HepG2 (cell line): ENCODE measurements at regions not wholly inside any gene's neighbourhood (a gene's known extent, or its start where the extent isn't known, plus 50 kb on each side); places are given as distances from the start of the nearest gene placed in this dataset.

Source experiments
- ATAC-seq: fragments of 200-7000 bp; cut with Tn5 transposase; 3 replicates; pipeline ENCODE4 v1.9.1; 2020; ENCODE audit warnings: mild to moderate bottlenecking, moderate library complexity
- BruUV-seq: library from RNA; stranded (reverse); fragments of 400-500 nt; replicated peaks from 2 replicates; lab custom pipeline; 2021; lab: Mats Ljungman, UMichigan
- CTCF ChIA-PET: fragments of 300-600 bp; formaldehyde crosslinking; extraction: SDS; loops from one replicate; lab custom pipeline; 2021; ENCODE audit warnings: low total read pairs, inconsistent platforms, low intra/inter-chr PET ratio; lab: Yijun Ruan, JAX
- POLR2A ChIA-PET: fragments of 350-600 bp; sonication (Branson Sonifier 250); formaldehyde crosslinking; loops from one replicate; lab custom pipeline; 2020; ENCODE audit warnings: antibody characterized with exemption, inconsistent platforms; lab: Yijun Ruan, JAX
- DNase-seq: peaks from one replicate; pipeline ENCODE4 v3.0.0-alpha.2; 2015; ENCODE audit warnings: low spot score
- FAIRE-seq: peaks from 3 replicates; lab custom pipeline; 2011; peaks lifted over from hg19 to GRCh38; lab: Jason Lieb, UNC
- H2AFZ ChIP-seq: one replicate; pipeline ENCODE4 v1.6.1; 2011; ENCODE audit warnings: low read length, inconsistent platforms
- H3K27ac ChIP-seq: fragments of 300-600 bp; 3 replicates; pipeline ENCODE4 v1.8.0; 2011; ENCODE audit warnings: mixed run types, mild to moderate bottlenecking, mixed read lengths, low read length, inconsistent platforms; ENCODE audit not compliant: insufficient read depth; ENCODE audit errors: extremely low read length
- H3K27me3 ChIP-seq, 2 experiments: fragments of 200-600 bp in 1 of 2; 2 replicates in 1 of 2; 3 replicates in 1 of 2; pipeline versions ENCODE4 v1.6.0 to v1.8.0; 2011; ENCODE audit warnings: low read length in 2 of 2, mild to moderate bottlenecking in 2 of 2, moderate library complexity in 2 of 2, inconsistent platforms in 1 of 2; ENCODE audit not compliant: insufficient read depth in 2 of 2, control insufficient read depth in 1 of 2
- H3K36me3 ChIP-seq, 2 experiments: fragments of 200-600 bp in 1 of 2; replicated peaks in 1 of 2; 2 replicates in 1 of 2; 3 replicates in 1 of 2; pipeline versions ENCODE4 v1.5.1 to v1.8.0; 2011; ENCODE audit warnings: low read length in 2 of 2, inconsistent platforms in 1 of 2; ENCODE audit not compliant: insufficient read depth in 2 of 2, control insufficient read depth in 1 of 2
- H3K4me1 ChIP-seq: 2 replicates; pipeline ENCODE4 v1.5.1; 2012; ENCODE audit warnings: low read length, inconsistent platforms; ENCODE audit not compliant: insufficient read depth
- H3K4me2 ChIP-seq: 2 replicates; pipeline ENCODE4 v1.6.0; 2011; ENCODE audit warnings: low read depth, low read length, inconsistent platforms
- H3K4me3 ChIP-seq, 3 experiments: fragments of 200-600 bp in 1 of 3; sonication (generic), shearing (Covaris generic) in 1 of 3; replicated peaks in 1 of 3; 2 replicates each; pipeline ENCODE4 v1.5.1; 2011 to 2016; ENCODE audit warnings: low read length in 3 of 3, inconsistent platforms in 2 of 3, low read depth in 2 of 3, mild to moderate bottlenecking in 2 of 3, control low read depth in 1 of 3, mixed read lengths in 1 of 3; ENCODE audit not compliant: insufficient read depth in 1 of 3
- H3K79me2 ChIP-seq: one replicate; pipeline ENCODE4 v1.6.1; 2011; ENCODE audit warnings: low read length, inconsistent platforms; ENCODE audit not compliant: insufficient read depth
- H3K9ac ChIP-seq: 2 replicates; pipeline ENCODE4 v1.6.0; 2011; ENCODE audit warnings: mild to moderate bottlenecking, low read depth, low read length, inconsistent platforms; ENCODE audit not compliant: insufficient read depth
- H3K9me3 ChIP-seq: 2 replicates; pipeline ENCODE4 v1.5.1; 2012; ENCODE audit warnings: mild to moderate bottlenecking, low read length
- H4K20me1 ChIP-seq: 2 replicates; pipeline ENCODE4 v1.6.0; 2011; ENCODE audit warnings: inconsistent platforms, mild to moderate bottlenecking, low read length, moderate library complexity; ENCODE audit not compliant: insufficient read depth
- FOXK2 ChIP-seq: fragments of 450-650 bp; IDR thresholded peaks from 2 replicates; pipeline ENCODE4 v1.6.1; 2016
- REL ChIP-seq: sonication (generic); formaldehyde crosslinking; conservative IDR thresholded peaks from 2 replicates; pipeline ENCODE4 v1.8.0; 2022; ENCODE audit warnings: mild to moderate bottlenecking, missing genetic modification reagents, moderate library complexity
- TEAD3 ChIP-seq: optimal IDR thresholded peaks from 2 replicates; pipeline ENCODE3; 2016; ENCODE audit warnings: borderline replicate concordance
- ZMYM2 ChIP-seq: sonication (generic); formaldehyde crosslinking; IDR thresholded peaks from 2 replicates; pipeline ENCODE4 v1.8.0; 2022; ENCODE audit warnings: mild to moderate bottlenecking, missing genetic modification reagents
- WGBS: methylation state at CpG from one replicate; pipeline ENCODE4 v1.1.6; 2017; ENCODE audit warnings: low lambda C conversion rate; 5-methylcytosine and 5-hydroxymethylcytosine counted together
- in situ Hi-C: cut with HindIII; loops from 2 replicates; pipeline ENCODE4 v1.10.0; 2017; ENCODE audit warnings: low pct_unique_long_range_greater_than_20kb; ENCODE audit not compliant: extremely low pct_ligation_motif_present
- intact Hi-C: fragments of 100-400 bp; cut with micrococcal nuclease; formaldehyde crosslinking; loops from one replicate; pipeline ENCODE4 v1.10.0; 2022; ENCODE audit not compliant: unreplicated experiment
- TF ChIP-seq, protein P1 (sequence below): sonication (generic); formaldehyde crosslinking; IDR thresholded peaks from 2 replicates; pipeline ENCODE4 v1.4.0; 2020; ENCODE audit warnings: missing genetic modification reagents
- TF ChIP-seq, protein P2 (sequence below): sonication (generic); formaldehyde crosslinking; conservative IDR thresholded peaks from 2 replicates; pipeline ENCODE4 v1.4.0; 2020; ENCODE audit warnings: missing genetic modification reagents

DNA sequence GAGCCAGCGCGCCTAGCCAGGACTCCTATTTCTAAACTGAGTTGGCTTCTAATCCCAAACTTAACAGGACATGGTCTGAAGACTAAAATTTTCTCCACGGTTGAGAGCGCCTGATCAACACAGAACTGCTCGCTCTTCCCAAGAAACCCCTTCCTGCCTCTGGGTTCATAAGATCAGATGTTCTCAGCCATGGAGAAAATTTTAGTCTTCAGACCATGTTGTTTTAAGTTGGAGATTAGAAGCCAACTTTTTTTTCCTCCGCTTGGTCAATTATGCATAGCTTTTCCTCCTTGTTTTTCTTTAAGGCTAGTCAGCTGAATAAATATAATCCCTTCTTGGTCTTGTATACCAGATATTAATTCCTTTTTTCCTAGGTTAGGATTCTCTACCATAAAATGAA lies 356.6 kb upstream of the ADAMTS9 start (continued):
- TF ChIP-seq, protein P1, sequence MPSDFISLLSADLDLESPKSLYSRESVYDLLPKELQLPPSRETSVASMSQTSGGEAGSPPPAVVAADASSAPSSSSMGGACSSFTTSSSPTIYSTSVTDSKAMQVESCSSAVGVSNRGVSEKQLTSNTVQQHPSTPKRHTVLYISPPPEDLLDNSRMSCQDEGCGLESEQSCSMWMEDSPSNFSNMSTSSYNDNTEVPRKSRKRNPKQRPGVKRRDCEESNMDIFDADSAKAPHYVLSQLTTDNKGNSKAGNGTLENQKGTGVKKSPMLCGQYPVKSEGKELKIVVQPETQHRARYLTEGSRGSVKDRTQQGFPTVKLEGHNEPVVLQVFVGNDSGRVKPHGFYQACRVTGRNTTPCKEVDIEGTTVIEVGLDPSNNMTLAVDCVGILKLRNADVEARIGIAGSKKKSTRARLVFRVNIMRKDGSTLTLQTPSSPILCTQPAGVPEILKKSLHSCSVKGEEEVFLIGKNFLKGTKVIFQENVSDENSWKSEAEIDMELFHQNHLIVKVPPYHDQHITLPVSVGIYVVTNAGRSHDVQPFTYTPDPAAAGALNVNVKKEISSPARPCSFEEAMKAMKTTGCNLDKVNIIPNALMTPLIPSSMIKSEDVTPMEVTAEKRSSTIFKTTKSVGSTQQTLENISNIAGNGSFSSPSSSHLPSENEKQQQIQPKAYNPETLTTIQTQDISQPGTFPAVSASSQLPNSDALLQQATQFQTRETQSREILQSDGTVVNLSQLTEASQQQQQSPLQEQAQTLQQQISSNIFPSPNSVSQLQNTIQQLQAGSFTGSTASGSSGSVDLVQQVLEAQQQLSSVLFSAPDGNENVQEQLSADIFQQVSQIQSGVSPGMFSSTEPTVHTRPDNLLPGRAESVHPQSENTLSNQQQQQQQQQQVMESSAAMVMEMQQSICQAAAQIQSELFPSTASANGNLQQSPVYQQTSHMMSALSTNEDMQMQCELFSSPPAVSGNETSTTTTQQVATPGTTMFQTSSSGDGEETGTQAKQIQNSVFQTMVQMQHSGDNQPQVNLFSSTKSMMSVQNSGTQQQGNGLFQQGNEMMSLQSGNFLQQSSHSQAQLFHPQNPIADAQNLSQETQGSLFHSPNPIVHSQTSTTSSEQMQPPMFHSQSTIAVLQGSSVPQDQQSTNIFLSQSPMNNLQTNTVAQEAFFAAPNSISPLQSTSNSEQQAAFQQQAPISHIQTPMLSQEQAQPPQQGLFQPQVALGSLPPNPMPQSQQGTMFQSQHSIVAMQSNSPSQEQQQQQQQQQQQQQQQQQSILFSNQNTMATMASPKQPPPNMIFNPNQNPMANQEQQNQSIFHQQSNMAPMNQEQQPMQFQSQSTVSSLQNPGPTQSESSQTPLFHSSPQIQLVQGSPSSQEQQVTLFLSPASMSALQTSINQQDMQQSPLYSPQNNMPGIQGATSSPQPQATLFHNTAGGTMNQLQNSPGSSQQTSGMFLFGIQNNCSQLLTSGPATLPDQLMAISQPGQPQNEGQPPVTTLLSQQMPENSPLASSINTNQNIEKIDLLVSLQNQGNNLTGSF (CRISPR knock-in tag) = no peak

DNA sequence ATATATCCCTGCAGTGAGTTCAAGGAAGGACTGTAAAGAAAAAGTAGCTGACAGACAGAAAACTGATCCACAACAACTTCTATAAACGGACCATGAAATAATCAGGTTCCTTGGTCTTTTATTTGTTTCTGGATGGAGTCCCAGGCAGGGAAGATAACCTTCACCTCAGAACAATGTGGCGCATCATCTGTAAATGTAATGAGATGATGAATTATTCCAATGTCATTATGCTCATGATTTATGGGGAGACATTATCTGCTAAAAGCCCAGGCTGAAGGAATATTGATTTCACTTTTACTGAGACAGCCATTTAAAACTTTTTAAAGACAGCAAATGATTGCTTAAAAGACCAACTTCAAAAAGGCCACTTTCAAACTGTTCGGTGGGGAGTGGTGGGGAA lies 354.9 kb upstream of the ADAMTS9 start:
- CTCF ChIA-PET = no interaction called here
- FAIRE-seq = no peak
- Histone ChIP-seq H3K79me2 (no peaks in the 10 kb centered on the region), H3K27ac (no peak overlapping the region), H3K4me3 (no peak overlapping the region), H3K9me3 (no peaks in the 10 kb centered on the region), H3K4me1 (no peaks in the 10 kb centered on the region), H3K27me3 (no peaks in the 10 kb centered on the region), H2AFZ (no peak overlapping the region), H3K36me3 (no peaks in the 10 kb centered on the region), H4K20me1 (no peaks in the 10 kb centered on the region), H3K4me2 (no peak overlapping the region), H3K9ac (no peak overlapping the region)
- intact Hi-C loops = no loop called here
- no peak for TF ChIP-seq FOXK2
- no peak for TF ChIP-seq TEAD3 (CRISPR knock-in tag)
- no peak for TF ChIP-seq ZMYM2
- no peak for TF ChIP-seq REL (CRISPR knock-in tag)
- TF ChIP-seq, protein P2, sequence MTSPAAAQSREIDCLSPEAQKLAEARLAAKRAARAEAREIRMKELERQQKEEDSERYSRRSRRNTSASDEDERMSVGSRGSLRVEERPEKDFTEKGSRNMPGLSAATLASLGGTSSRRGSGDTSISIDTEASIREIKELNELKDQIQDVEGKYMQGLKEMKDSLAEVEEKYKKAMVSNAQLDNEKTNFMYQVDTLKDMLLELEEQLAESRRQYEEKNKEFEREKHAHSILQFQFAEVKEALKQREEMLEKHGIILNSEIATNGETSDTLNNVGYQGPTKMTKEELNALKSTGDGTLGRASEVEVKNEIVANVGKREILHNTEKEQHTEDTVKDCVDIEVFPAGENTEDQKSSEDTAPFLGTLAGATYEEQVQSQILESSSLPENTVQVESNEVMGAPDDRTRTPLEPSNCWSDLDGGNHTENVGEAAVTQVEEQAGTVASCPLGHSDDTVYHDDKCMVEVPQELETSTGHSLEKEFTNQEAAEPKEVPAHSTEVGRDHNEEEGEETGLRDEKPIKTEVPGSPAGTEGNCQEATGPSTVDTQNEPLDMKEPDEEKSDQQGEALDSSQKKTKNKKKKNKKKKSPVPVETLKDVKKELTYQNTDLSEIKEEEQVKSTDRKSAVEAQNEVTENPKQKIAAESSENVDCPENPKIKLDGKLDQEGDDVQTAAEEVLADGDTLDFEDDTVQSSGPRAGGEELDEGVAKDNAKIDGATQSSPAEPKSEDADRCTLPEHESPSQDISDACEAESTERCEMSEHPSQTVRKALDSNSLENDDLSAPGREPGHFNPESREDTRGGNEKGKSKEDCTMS = no peak
- no peak for ATAC-seq
- no TSS peak for BruUV-seq
- DNase-seq = no peak
- POLR2A ChIA-PET = no interaction called here
- in situ Hi-C loops = no loop called here
- 44% methylated on average over 3 of the region's 3 CpGs for WGBS
